K562 (cell line): ENCODE measurements at regions not wholly inside any gene's neighbourhood (a gene's known extent, or its start where the extent isn't known, plus 50 kb on each side); places are given as distances from the start of the nearest gene placed in this dataset.

Experiments used
- ATAC-seq: fragments of 200-7000 bp; cut with Tn5 transposase; 3 replicates; pipeline ENCODE4 v1.9.1; 2020; ENCODE audit warnings: moderate library complexity
- BruUV-seq: library from RNA; stranded (reverse); fragments of 400-500 nt; replicated peaks from 2 replicates; lab custom pipeline; 2021; lab: Mats Ljungman, UMichigan
- CTCF ChIA-PET: fragments of 300-600 bp; formaldehyde crosslinking; extraction: SDS; loops from one replicate; lab custom pipeline; 2021; ENCODE audit warnings: low intra/inter-chr PET ratio; lab: Yijun Ruan, JAX
- POLR2A ChIA-PET: fragments of 300-600, 350-650 bp; sonication (Branson Sonifier 250); formaldehyde crosslinking; extraction: SDS; loops from one replicate; lab custom pipeline; 2021; ENCODE audit warnings: antibody characterized with exemption, inconsistent platforms; lab: Yijun Ruan, JAX
- DNase-seq, 4 experiments: peaks; one replicate each; pipeline versions ENCODE4 v3.0.0 to v3.0.0-alpha.2; 2011 to 2018; ENCODE audit warnings: low spot score in 3 of 4, mixed read lengths in 3 of 4; ENCODE audit errors: extremely low read depth in 1 of 4
- FAIRE-seq: peaks from 2 replicates; lab custom pipeline; 2011; peaks lifted over from hg19 to GRCh38; lab: Jason Lieb, UNC
- H2AFZ ChIP-seq: 2 replicates; pipeline ENCODE4 v1.6.0; 2011; ENCODE audit warnings: low read depth, low read length, control low read depth, inconsistent platforms
- H3K27ac ChIP-seq: fragments of 200-600 bp; 3 replicates; pipeline ENCODE4 v1.8.0; 2011; ENCODE audit warnings: low read depth, mild to moderate bottlenecking, control low read depth, inconsistent platforms, low read length, moderate library complexity, mixed read lengths; ENCODE audit errors: extremely low read depth
- H3K27me3 ChIP-seq, 2 experiments: fragments of 300-600 bp in 1 of 2; 2 replicates in 1 of 2; 3 replicates in 1 of 2; pipeline versions ENCODE4 v1.6.0 to v1.8.0; 2011; ENCODE audit warnings: inconsistent platforms in 2 of 2, low read length in 2 of 2, mild to moderate bottlenecking in 1 of 2, mixed read lengths in 1 of 2, moderate library complexity in 1 of 2; ENCODE audit not compliant: control insufficient read depth in 2 of 2, insufficient read depth in 2 of 2
- H3K36me3 ChIP-seq: fragments of 300-600 bp; 3 replicates; pipeline ENCODE4 v1.8.0; 2011; ENCODE audit warnings: mild to moderate bottlenecking, low read length, inconsistent platforms; ENCODE audit not compliant: control insufficient read depth, insufficient read depth
- H3K4me1 ChIP-seq, 2 experiments: fragments of 200-600 bp in 1 of 2; replicated peaks in 1 of 2; 2 replicates in 1 of 2; 3 replicates in 1 of 2; pipeline versions ENCODE4 v1.5.1 to v1.8.0; 2011; ENCODE audit warnings: inconsistent platforms in 2 of 2, low read length in 2 of 2, mild to moderate bottlenecking in 1 of 2, mixed read lengths in 1 of 2, moderate library complexity in 1 of 2; ENCODE audit not compliant: control insufficient read depth in 2 of 2, insufficient read depth in 2 of 2
- H3K4me2 ChIP-seq: 2 replicates; pipeline ENCODE4 v1.6.1; 2011; ENCODE audit warnings: low read length, control low read depth, inconsistent platforms, mixed read lengths; ENCODE audit not compliant: insufficient read depth
- H3K4me3 ChIP-seq: fragments of 200-600 bp; sonication (generic), shearing (Covaris generic); 2 replicates; pipeline ENCODE4 v1.5.1; 2016; ENCODE audit warnings: control low read depth, inconsistent platforms
- H3K79me2 ChIP-seq: fragments of 200-600 bp; 3 replicates; pipeline ENCODE4 v1.8.0; 2011; ENCODE audit warnings: low read length, inconsistent platforms; ENCODE audit not compliant: control insufficient read depth, insufficient read depth
- H3K9ac ChIP-seq, 2 experiments: 2 replicates each; pipeline versions ENCODE4 v1.6.0 to v1.6.1; 2011; ENCODE audit warnings: low read depth in 2 of 2, low read length in 2 of 2, control low read depth in 1 of 2, inconsistent platforms in 1 of 2, mild to moderate bottlenecking in 1 of 2, mixed read lengths in 1 of 2; ENCODE audit not compliant: insufficient read depth in 1 of 2
- H3K9me1 ChIP-seq: one replicate; pipeline ENCODE4 v1.6.0; 2011; ENCODE audit warnings: inconsistent platforms, mild to moderate bottlenecking, low read length, moderate library complexity; ENCODE audit not compliant: control insufficient read depth, insufficient read depth
- H3K9me3 ChIP-seq: replicated peaks from 2 replicates; pipeline ENCODE4 v1.5.1; 2011; ENCODE audit warnings: low read depth, low read length, inconsistent platforms; ENCODE audit not compliant: control insufficient read depth, insufficient read depth
- H4K20me1 ChIP-seq: replicated peaks from 2 replicates; pipeline ENCODE4 v1.6.1; 2011; ENCODE audit warnings: low read length, inconsistent platforms, mixed read lengths; ENCODE audit not compliant: control insufficient read depth, insufficient read depth
- CTCF ChIP-seq, 3 experiments: IDR thresholded peaks in 2 of 3; conservative IDR thresholded peaks in 1 of 3; 2 replicates each; pipeline ENCODE4 v1.5.1; 2011 to 2012; ENCODE audit warnings: low read length in 3 of 3, mild to moderate bottlenecking in 3 of 3, control low read depth in 2 of 3, improper control_type of control experiment in 1 of 3, inconsistent platforms in 1 of 3, low read depth in 1 of 3, mixed read lengths in 1 of 3, moderate library complexity in 1 of 3; ENCODE audit not compliant: insufficient read depth in 2 of 3
- MAFG ChIP-seq: fragments of 450-650 bp; conservative IDR thresholded peaks from 2 replicates; pipeline ENCODE4 v1.6.1; 2016; ENCODE audit warnings: missing genetic modification characterization, missing compliant biosample characterization
- NFIX ChIP-seq: fragments of 250-450 bp; sonication (Bioruptor Pico); IDR thresholded peaks from 2 replicates; pipeline ENCODE4 v1.4.0; 2020; ENCODE audit warnings: low read depth, mild to moderate bottlenecking, moderate library complexity
- PHF20 ChIP-seq: fragments of 450-650 bp; IDR thresholded peaks from 2 replicates; pipeline ENCODE4 v1.6.1; 2018; ENCODE audit not compliant: partially characterized antibody
- RERE ChIP-seq: sonication (generic); formaldehyde crosslinking; IDR thresholded peaks from 2 replicates; pipeline ENCODE4 v1.8.0; 2023; ENCODE audit warnings: missing genetic modification reagents, mild to moderate bottlenecking, borderline replicate concordance
- ZNF609 ChIP-seq: sonication (generic); formaldehyde crosslinking; IDR thresholded peaks from 2 replicates; pipeline ENCODE4 v1.8.1; 2023; ENCODE audit warnings: missing genetic modification reagents, mild to moderate bottlenecking, borderline replicate concordance
- ZNF830 ChIP-seq: fragments of 250-450 bp; sonication (Bioruptor Pico); IDR thresholded peaks from 2 replicates; pipeline ENCODE4 v1.5.0; 2021; ENCODE audit warnings: mild to moderate bottlenecking
- in situ Hi-C: fragments of 300-500 bp; cut with MboI; formaldehyde crosslinking; loops from 4 replicates; pipeline ENCODE4 v1.15.0; 2018; ENCODE audit warnings: inconsistent platforms, mixed read lengths
- intact Hi-C: fragments of 100-400 bp; cut with micrococcal nuclease; formaldehyde crosslinking; loops from 2 replicates; pipeline ENCODE4 v1.14.2; 2022

GRCh38 chr1:68585351-68585750 is 88.5 kb upstream of the DEPDC1 start (continued):
- TF ChIP-seq ZNF609 (CRISPR knock-in tag), result no peak
- TF ChIP-seq CTCF (IDR thresholded peaks at IDR 0.05 in 2 of 3, conservative IDR thresholded peaks at IDR 0.05 in 1 of 3; ENCODE audit: insufficient read depth in 2 of 3, low read depth in 1 of 3, low read length in 3 of 3), result no peak

- no TSS peak for BruUV-seq
- no peak for FAIRE-seq
- TF ChIP-seq RERE (CRISPR knock-in tag) (no peak), MAFG (tag) (no peak), PHF20 (no peak), NFIX (CRISPR knock-in tag) (no peak), ZNF830 (CRISPR knock-in tag) (no peak)
- TF ChIP-seq, all 486 proteins: peak for 0
- no peak for DNase-seq
- POLR2A ChIA-PET, result no interaction called here
- H4K20me1 ChIP-seq, result no peaks in the 10 kb centered on the region
- in situ Hi-C loops, result no loop called here
- H3K27me3 ChIP-seq, result no peaks in the 10 kb centered on the region
- H3K4me1 ChIP-seq, result no peaks in the 10 kb centered on the region
- H3K36me3 ChIP-seq, result no peaks in the 10 kb centered on the region
- no peak overlapping the region for H3K4me2 ChIP-seq
- CTCF ChIA-PET, result no interaction called here
- H3K27ac ChIP-seq, result no peak overlapping the region
- H3K9me3 ChIP-seq, result 0 out of 2 replicates have a peak, but pooled peaks cover 2% of the 10 kb centered on the region
- H3K4me3 ChIP-seq, result no peak overlapping the region
- no peak for ATAC-seq
- H3K9me1 ChIP-seq, result no peaks in the 10 kb centered on the region
- no peaks in the 10 kb centered on the region for H3K79me2 ChIP-seq
- no peak overlapping the region for H2AFZ ChIP-seq
- intact Hi-C loops, result no loop called here
- no peak overlapping the region for H3K9ac ChIP-seq
Measured at GRCh38 chr1:68586766-68587165, 89.9 kb upstream of the DEPDC1 start.
